Left ventricle myocardium inferior (tissue), 1 donor: ENCODE measurements at regions not wholly inside any gene's neighbourhood (a gene's known extent, or its start where the extent isn't known, plus 50 kb on each side); places are given as distances from the start of the nearest gene placed in this dataset.

Source experiments
- DNase-seq: peaks from one replicate; pipeline ENCODE4 v3.0.0-alpha.2; 2020
- H3K27ac ChIP-seq: fragments of 200-600 bp; replicated peaks from 2 replicates; pipeline ENCODE4 v1.8.0; 2021
- H3K27me3 ChIP-seq: fragments of 200-600 bp; 2 replicates; pipeline ENCODE4 v1.8.0; 2021; ENCODE audit warnings: low read depth
- H3K36me3 ChIP-seq: fragments of 200-600 bp; 2 replicates; pipeline ENCODE4 v1.8.0; 2021
- H3K4me1 ChIP-seq: fragments of 200-600 bp; 2 replicates; pipeline ENCODE4 v1.8.0; 2021
- H3K4me3 ChIP-seq: fragments of 200-600 bp; 2 replicates; pipeline ENCODE4 v1.8.0; 2021; ENCODE audit warnings: mild to moderate bottlenecking, moderate library complexity
- H3K9me3 ChIP-seq: fragments of 200-600 bp; replicated peaks from 2 replicates; pipeline ENCODE4 v1.8.0; 2021
- CTCF ChIP-seq: fragments of 200-600 bp; IDR thresholded peaks from 2 replicates; pipeline ENCODE4 v1.8.0; 2021; ENCODE audit warnings: antibody characterized with exemption, mild to moderate bottlenecking, borderline replicate concordance
- intact Hi-C: fragments of 100-400 bp; cut with micrococcal nuclease; formaldehyde crosslinking; loops from one replicate; pipeline ENCODE4 v1.11.0; 2022
- donor health status: DM: no; HTN: yes; CAD: no; lungs with severe emphysema.

- H3K4me3 ChIP-seq: no peak overlapping the region
- no peaks in the 10 kb centered on the region for H3K27me3 ChIP-seq
- no peaks in the 10 kb centered on the region for H3K36me3 ChIP-seq
- H3K27ac ChIP-seq: no peak overlapping the region
- no peaks in the 10 kb centered on the region for H3K4me1 ChIP-seq
- intact Hi-C loops: no loop called here
- DNase-seq: no peak
- peaks cover 23% of the 10 kb centered on the region for H3K9me3 ChIP-seq
- no peak for TF ChIP-seq CTCF
Observed at GRCh38 chr12:9348906-9349518, 140.8 kb upstream of the PZP start.

GRCh38 chr12:9347328-9348127 lies 139.3 kb upstream of the PZP start:
- Histone ChIP-seq H3K36me3 (no peaks in the 10 kb centered on the region), H3K27ac (no peak overlapping the region), H3K9me3 (peaks cover 8% of the 10 kb centered on the region), H3K27me3 (no peaks in the 10 kb centered on the region), H3K4me3 (no peak overlapping the region), H3K4me1 (no peaks in the 10 kb centered on the region)
- no peak for TF ChIP-seq CTCF
- no peak for DNase-seq
- intact Hi-C loops: no loop called here

GRCh38 chr12:9346866-9347327 lies 138.7 kb upstream of the PZP start:
- Histone ChIP-seq H3K9me3 (peaks cover 2% of the 10 kb centered on the region), H3K4me3 (no peak overlapping the region), H3K27me3 (no peaks in the 10 kb centered on the region), H3K4me1 (no peaks in the 10 kb centered on the region), H3K36me3 (no peaks in the 10 kb centered on the region), H3K27ac (no peak overlapping the region)
- TF ChIP-seq CTCF: no peak
- intact Hi-C loops: no loop called here
- DNase-seq: no peak

- Histone ChIP-seq H3K27ac (no peak overlapping the region), H3K9me3 (no peaks in the 10 kb centered on the region), H3K4me1 (no peaks in the 10 kb centered on the region), H3K27me3 (no peaks in the 10 kb centered on the region), H3K36me3 (no peaks in the 10 kb centered on the region), H3K4me3 (no peak overlapping the region)
- DNase-seq: no peak
- TF ChIP-seq CTCF: no peak
- intact Hi-C loops: no loop called here
Observed at GRCh38 chr12:9345171-9345570, 137.0 kb upstream of the PZP start.

- Histone ChIP-seq H3K27ac (no peak overlapping the region), H3K4me3 (no peak overlapping the region), H3K4me1 (no peaks in the 10 kb centered on the region), H3K36me3 (no peaks in the 10 kb centered on the region), H3K27me3 (no peaks in the 10 kb centered on the region), H3K9me3 (no peaks in the 10 kb centered on the region)
- TF ChIP-seq CTCF: no peak
- no peak for DNase-seq
- intact Hi-C loops: no loop called here
Observed at GRCh38 chr12:9344541-9344940, 136.3 kb upstream of the PZP start.
